H1 (cell line): ENCODE measurements at regions not wholly inside any gene's neighbourhood (a gene's known extent, or its start where the extent isn't known, plus 50 kb on each side); places are given as distances from the start of the nearest gene placed in this dataset.

Experiments
- BCL11A ChIP-seq, 2 experiments: IDR thresholded peaks; one replicate each; pipeline ENCODE4 v1.6.1; 2011; ENCODE audit warnings: low read depth in 2 of 2, low read length in 2 of 2, mild to moderate bottlenecking in 2 of 2
- BRCA1 ChIP-seq: IDR thresholded peaks from 2 replicates; pipeline ENCODE4 v1.6.1; 2012; ENCODE audit warnings: low read depth, low read length, improper control_type of control experiment
- HDAC6 ChIP-seq: IDR thresholded peaks from one replicate; pipeline ENCODE4 v1.7.1; 2012; ENCODE audit warnings: low read depth, mild to moderate bottlenecking, inconsistent platforms, low read length, moderate library complexity
- JUN ChIP-seq: IDR thresholded peaks from 2 replicates; pipeline ENCODE4 v1.6.1; 2011; ENCODE audit warnings: low read depth, mild to moderate bottlenecking, improper control_type of control experiment, low read length
- POU5F1 ChIP-seq: IDR thresholded peaks from 2 replicates; pipeline ENCODE4 v1.6.1; 2011; ENCODE audit warnings: low read depth, mild to moderate bottlenecking, low read length, moderate library complexity
- RAD21 ChIP-seq, 2 experiments: IDR thresholded peaks in 1 of 2; conservative IDR thresholded peaks in 1 of 2; 2 replicates each; pipeline ENCODE4 v1.6.1; 2011; ENCODE audit warnings: low read depth in 2 of 2, low read length in 2 of 2, improper control_type of control experiment in 1 of 2, inconsistent platforms in 1 of 2, mild to moderate bottlenecking in 1 of 2, moderate library complexity in 1 of 2

GRCh38 chr6:4295058-4295782, 159.8 kb upstream of the ECI2 start (continued):
- TF ChIP-seq RAD21 (IDR thresholded peaks at IDR 0.05 in 1 of 2, conservative IDR thresholded peaks at IDR 0.05 in 1 of 2; ENCODE audit: low read depth in 2 of 2, low read length in 2 of 2): no peak
- no peak for TF ChIP-seq HDAC6
- TF ChIP-seq JUN: no peak
- TF ChIP-seq BCL11A (IDR thresholded peaks at IDR 0.05; ENCODE audit: low read depth in 2 of 2, low read length in 2 of 2): no peak
- no peak for TF ChIP-seq POU5F1
- no peak for TF ChIP-seq BRCA1
